ENCODE measurements at regions not wholly inside any gene's neighbourhood (a gene's known extent, or its start where the extent isn't known, plus 50 kb on each side); places are given as distances from the start of the nearest gene placed in this dataset.

DNA sequence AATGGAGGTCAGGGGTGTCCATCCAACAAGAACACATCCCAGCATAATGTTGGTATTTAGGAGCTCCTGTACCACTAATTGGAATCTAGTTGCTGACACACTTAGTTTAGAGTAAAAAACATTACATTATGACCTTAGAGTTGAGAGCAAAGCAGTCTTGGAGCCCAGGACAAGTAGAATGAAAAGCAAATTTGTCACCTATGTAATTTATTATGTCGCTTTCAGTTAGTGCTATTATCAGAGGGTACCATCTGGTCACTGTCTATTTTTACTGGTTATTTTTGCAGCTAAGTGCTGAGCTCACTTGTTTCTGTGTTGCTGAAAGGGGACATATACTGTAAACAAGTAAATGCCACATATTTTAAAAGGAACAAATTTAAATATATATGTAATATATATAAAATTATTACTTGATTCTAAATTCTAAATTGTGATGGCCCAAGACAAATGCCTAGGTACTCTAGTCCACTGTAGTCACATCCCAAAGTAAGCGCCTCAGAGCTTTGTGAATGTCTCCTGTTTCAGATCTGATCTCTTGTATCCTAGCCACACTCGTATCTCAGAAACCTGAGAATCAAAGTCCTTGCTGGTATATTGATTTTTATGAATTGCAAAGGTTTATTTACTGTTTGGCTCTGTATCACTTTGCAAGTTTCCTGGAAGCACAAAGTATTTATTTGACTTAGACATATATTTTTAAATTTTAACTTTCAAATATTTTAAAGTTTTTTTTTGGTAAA lies 148.6 kb upstream of the MAN1A1 start (continued):
- TF ChIP-seq GTF3C2 (IDR thresholded peaks at IDR 0.05; ENCODE audit: borderline replicate concordance, extremely low read depth, insufficient read length) (no peak), HDAC6 (IDR thresholded peaks at IDR 0.05; ENCODE audit: low read depth, low read length) (no peak), RBM22 (IDR thresholded peaks at IDR 0.05; ENCODE audit: low read depth, low read length, poor library complexity, severe bottlenecking) (no peak), ZKSCAN1 (IDR thresholded peaks at IDR 0.05; ENCODE audit: low read depth, low read length) (no peak), ATF6 (CRISPR knock-in tag; IDR thresholded peaks at IDR 0.05) (no peak), ZNF436 (CRISPR knock-in tag; IDR thresholded peaks at IDR 0.05) (no peak), CCAR2 (IDR thresholded peaks at IDR 0.05; ENCODE audit: low read depth, low read length) (no peak)
